PC-9 (cell line): ENCODE measurements at regions not wholly inside any gene's neighbourhood (a gene's known extent, or its start where the extent isn't known, plus 50 kb on each side); places are given as distances from the start of the nearest gene placed in this dataset.
A peak's percentile ranks its signal among the peaks of the same experiment; 100 is the strongest.
"Not testable (repeated sequence)": the region's sequence is repeated elsewhere in the genome, so short reads cannot be mapped to it uniquely, and the experiment has no call there.

Source experiments
- BruUV-seq: library from RNA; stranded (reverse); fragments of 400-500 nt; replicated peaks from 2 replicates; lab custom pipeline; 2021; lab: Mats Ljungman, UMichigan
- CTCF ChIA-PET: fragments of 300-600 bp; sonication (Branson Sonifier 250); formaldehyde crosslinking; loops from one replicate; lab custom pipeline; 2022; ENCODE audit warnings: antibody characterized with exemption; lab: Charles Lee
- POLR2A ChIA-PET: fragments of 300-600 bp; sonication (Branson Sonifier 250); formaldehyde crosslinking; loops from one replicate; lab custom pipeline; 2022; ENCODE audit warnings: antibody characterized with exemption; ENCODE audit not compliant: unreplicated experiment; lab: Charles Lee
- DNase-seq, 2 experiments: peaks; one replicate each; pipeline versions ENCODE4 v3.0.0 to v3.0.0-alpha.2; 2015 to 2022; ENCODE audit warnings: mixed read lengths in 1 of 2
- H2AFZ ChIP-seq: fragments of 200-600 bp; sonication (generic); 2 replicates; pipeline ENCODE4 v1.8.1; 2017; ENCODE audit warnings: antibody characterized with exemption
- H3F3A ChIP-seq: fragments of 200-600 bp; sonication (generic); 2 replicates; pipeline ENCODE4 v1.8.1; 2017; ENCODE audit warnings: antibody characterized with exemption, mild to moderate bottlenecking, low read depth; ENCODE audit not compliant: insufficient read depth
- H3K27ac ChIP-seq: fragments of 200-600 bp; sonication (generic); 2 replicates; pipeline ENCODE4 v1.6.1; 2016; ENCODE audit warnings: mixed run types
- H3K27me3 ChIP-seq: fragments of 200-600 bp; sonication (generic); 2 replicates; pipeline ENCODE4 v1.6.1; 2016; ENCODE audit warnings: low read depth, mixed run types; ENCODE audit not compliant: insufficient read depth
- H3K36me3 ChIP-seq: fragments of 200-600 bp; sonication (generic); 2 replicates; pipeline ENCODE4 v1.6.1; 2016; ENCODE audit warnings: low read depth, mixed run types
- H3K4me1 ChIP-seq: fragments of 200-600 bp; sonication (generic); replicated peaks from 2 replicates; pipeline ENCODE4 v1.6.1; 2016; ENCODE audit warnings: mixed run types; ENCODE audit not compliant: insufficient read depth
- H3K4me2 ChIP-seq: fragments of 200-600 bp; sonication (generic); 2 replicates; pipeline ENCODE4 v1.6.1; 2017; ENCODE audit warnings: mixed run types
- H3K4me3 ChIP-seq: fragments of 200-600 bp; sonication (generic); 2 replicates; pipeline ENCODE4 v1.6.1; 2016; ENCODE audit warnings: mixed run types
- H3K79me2 ChIP-seq: fragments of 200-600 bp; sonication (generic); 2 replicates; pipeline ENCODE4 v1.6.1; 2017; ENCODE audit warnings: low read depth, mixed run types
- H3K9me2 ChIP-seq: fragments of 200-600 bp; sonication (generic); 2 replicates; pipeline ENCODE4 v1.8.1; 2017; ENCODE audit warnings: mild to moderate bottlenecking; ENCODE audit not compliant: insufficient read depth
- H3K9me3 ChIP-seq: fragments of 200-600 bp; sonication (generic); 2 replicates; pipeline ENCODE4 v1.8.1; 2016; ENCODE audit warnings: low read depth; ENCODE audit not compliant: insufficient read depth
- H4K20me1 ChIP-seq: fragments of 200-600 bp; sonication (generic); 2 replicates; pipeline ENCODE4 v1.8.1; 2017; ENCODE audit not compliant: insufficient read depth
- CTCF ChIP-seq: fragments of 200-600 bp; sonication (generic); conservative IDR thresholded peaks from 2 replicates; pipeline ENCODE4 v1.6.1; 2017; ENCODE audit warnings: mixed run types, antibody characterized with exemption, mild to moderate bottlenecking, moderate library complexity
- EZH2 ChIP-seq: fragments of 200-600 bp; sonication (generic); IDR thresholded peaks from 2 replicates; pipeline ENCODE4 v1.8.0; 2017; ENCODE audit warnings: antibody characterized with exemption, low read depth
- intact Hi-C: fragments of 100-400 bp; cut with micrococcal nuclease; formaldehyde crosslinking; loops from one replicate; pipeline ENCODE4 v1.10.0; 2022; ENCODE audit not compliant: unreplicated experiment

- POLR2A ChIA-PET: interaction anchor here (0.7 kb wide), 1 partner anchor 73 kb away, joined by 4 read pairs; no protein-coding TSS in a partner anchor
- DNase-seq: peak in 1 of 2 experiments; percentile 28
- Histone ChIP-seq H3K27ac (no peak overlapping the region), H3K4me1 (no peaks in the 10 kb centered on the region), H3F3A (no peaks in the 10 kb centered on the region), H3K79me2 (no peaks in the 10 kb centered on the region), H3K9me3 (no peaks in the 10 kb centered on the region; the same call in 1 of the 2 replicates), H4K20me1 (no peaks in the 10 kb centered on the region), H3K9me2 (no peaks in the 10 kb centered on the region), H3K27me3 (no peaks in the 10 kb centered on the region), H3K4me3 (no peak overlapping the region), H3K36me3 (no peaks in the 10 kb centered on the region), H2AFZ (no peak overlapping the region), H3K4me2 (no peak overlapping the region)
- no TSS peak for BruUV-seq
- CTCF ChIA-PET: no interaction called here
- intact Hi-C loops: loop anchor here (10.0 kb wide), 1 partner anchor 312 kb away; no protein-coding TSS in a partner anchor
- no peak for TF ChIP-seq EZH2
- no peak for TF ChIP-seq CTCF
Observed at GRCh38 chr2:184192649-184193048, 405.7 kb upstream of the ZNF804A start.

GRCh38 chr2:184197413-184197812 lies 400.9 kb upstream of the ZNF804A start:
- BruUV-seq: no TSS peak
- POLR2A ChIA-PET: no interaction called here
- TF ChIP-seq CTCF (no peak), EZH2 (no peak)

GRCh38 chr2:184198791-184199190 lies 399.5 kb upstream of the ZNF804A start:
- intact Hi-C loops: loop anchor here (10.0 kb wide), 1 partner anchor 306 kb away; no protein-coding TSS in a partner anchor
- BruUV-seq, H3K79me2 ChIP-seq, DNase-seq, H3F3A ChIP-seq, H3K4me2 ChIP-seq, H3K27me3 ChIP-seq, H3K27ac ChIP-seq, H3K9me3 ChIP-seq, H3K4me1 ChIP-seq, CTCF ChIA-PET, H3K9me2 ChIP-seq, H3K36me3 ChIP-seq, H4K20me1 ChIP-seq, POLR2A ChIA-PET, H3K4me3 ChIP-seq: not testable (repeated sequence)
- 0 out of 2 replicates have a peak overlapping the region, but pooled peaks have one; percentile 9 for H2AFZ ChIP-seq

More at GRCh38 chr2:184197413-184197812, 400.9 kb upstream of the ZNF804A start:
- CTCF ChIA-PET: no interaction called here
- no peak for DNase-seq
- Histone ChIP-seq H3F3A (no peaks in the 10 kb centered on the region), H3K4me2 (no peak overlapping the region), H3K27me3 (no peaks in the 10 kb centered on the region), H4K20me1 (no peaks in the 10 kb centered on the region), H3K4me3 (no peak overlapping the region), H3K9me2 (no peaks in the 10 kb centered on the region), H3K79me2 (no peaks in the 10 kb centered on the region), H3K27ac (no peak overlapping the region), H3K36me3 (no peaks in the 10 kb centered on the region), H3K9me3 (no peaks in the 10 kb centered on the region; the same call in 1 of the 2 replicates), H2AFZ (no peak overlapping the region), H3K4me1 (no peaks in the 10 kb centered on the region)
- intact Hi-C loops: loop anchor here (10.0 kb wide), 1 partner anchor 307 kb away; no protein-coding TSS in a partner anchor

GRCh38 chr2:184199274-184199673 lies 399.1 kb upstream of the ZNF804A start:
- Histone ChIP-seq H3K4me3 (no peak overlapping the region), H3K4me1 (no peaks in the 10 kb centered on the region), H3K27me3 (no peaks in the 10 kb centered on the region), H3K79me2 (no peaks in the 10 kb centered on the region), H4K20me1 (no peaks in the 10 kb centered on the region), H3K9me3 (no peaks in the 10 kb centered on the region; the same call in 1 of the 2 replicates), H3K36me3 (no peaks in the 10 kb centered on the region), H3F3A (no peaks in the 10 kb centered on the region), H3K27ac (no peak overlapping the region), H3K9me2 (no peaks in the 10 kb centered on the region), H2AFZ (no peak overlapping the region), H3K4me2 (no peak overlapping the region)
- no peak for DNase-seq
- intact Hi-C loops: loop anchor here (10.0 kb wide), 1 partner anchor 306 kb away; no protein-coding TSS in a partner anchor
- TF ChIP-seq EZH2: no peak
- TF ChIP-seq CTCF: no peak
- ChIA-PET POLR2A (no interaction called here), CTCF (no interaction called here)
- no TSS peak for BruUV-seq
